ENCODE measurements at regions not wholly inside any gene's neighbourhood (a gene's known extent, or its start where the extent isn't known, plus 50 kb on each side); places are given as distances from the start of the nearest gene placed in this dataset.
"Not testable (repeated sequence)": the region's sequence is repeated elsewhere in the genome, so short reads cannot be mapped to it uniquely, and the experiment has no call there.

GRCh38 chr4:18159117-18159912, 137.8 kb upstream of the LCORL start:
- DNase-seq (ENCODE audit: low spot score) = not testable (repeated sequence)

GRCh38 chr4:18155067-18156041, 133.8 kb upstream of the LCORL start:
- no peak for DNase-seq (ENCODE audit: low spot score)

- DNase-seq (ENCODE audit: low spot score) = no peak
Measured at GRCh38 chr4:18138076-18138665, 116.6 kb upstream of the LCORL start.

GRCh38 chr4:18134111-18134510, 112.6 kb upstream of the LCORL start:
- DNase-seq (ENCODE audit: low spot score) = no peak

GRCh38 chr4:18130256-18130655, 108.7 kb upstream of the LCORL start:
- no peak for DNase-seq (ENCODE audit: low spot score)

GRCh38 chr4:18128241-18128640, 106.7 kb upstream of the LCORL start:
- DNase-seq (ENCODE audit: low spot score) = no peak

GRCh38 chr4:18127030-18127429, 105.5 kb upstream of the LCORL start:
- no peak for DNase-seq (ENCODE audit: low spot score)

GRCh38 chr4:18113710-18114331, 92.3 kb upstream of the LCORL start:
- no peak for DNase-seq (ENCODE audit: low spot score)

- no peak for DNase-seq (ENCODE audit: low spot score)
Measured at GRCh38 chr4:18111081-18111480, 89.5 kb upstream of the LCORL start.

GRCh38 chr4:18110099-18110498, 88.5 kb upstream of the LCORL start:
- DNase-seq (ENCODE audit: low spot score) = no peak

- DNase-seq (ENCODE audit: low spot score) = no peak
Measured at GRCh38 chr4:18109676-18110075, 88.1 kb upstream of the LCORL start.

- DNase-seq (ENCODE audit: low spot score) = not testable (repeated sequence)
Measured at GRCh38 chr4:18107848-18108528, 86.4 kb upstream of the LCORL start.

GRCh38 chr4:18106620-18107019, 85.1 kb upstream of the LCORL start:
- DNase-seq (ENCODE audit: low spot score) = no peak

GRCh38 chr4:18105030-18106011, 83.8 kb upstream of the LCORL start:
- no peak for DNase-seq (ENCODE audit: low spot score)

- no peak for DNase-seq (ENCODE audit: low spot score)
Measured at GRCh38 chr4:18103876-18104605, 82.5 kb upstream of the LCORL start.

GRCh38 chr4:18100657-18101056, 79.1 kb upstream of the LCORL start:
- no peak for DNase-seq (ENCODE audit: low spot score)

- DNase-seq (ENCODE audit: low spot score) = not testable (repeated sequence)
Measured at GRCh38 chr4:18090447-18090846, 68.9 kb upstream of the LCORL start.

GRCh38 chr4:18082236-18082635, 60.7 kb upstream of the LCORL start:
- no peak for DNase-seq (ENCODE audit: low spot score)

- DNase-seq (ENCODE audit: low spot score) = no peak
Measured at GRCh38 chr4:18081708-18082107, 60.2 kb upstream of the LCORL start.

GRCh38 chr4:18077808-18078207, 56.3 kb upstream of the LCORL start:
- DNase-seq (ENCODE audit: low spot score) = no peak

Measured in putamen (tissue), 1 donor.